Activated CD4-positive, alpha-beta T cell treated with anti-CD3 and anti-CD28 coated beads for 4 hours (primary cell): ENCODE measurements at regions not wholly inside any gene's neighbourhood (a gene's known extent, or its start where the extent isn't known, plus 50 kb on each side); places are given as distances from the start of the nearest gene placed in this dataset.

Experiments
- DNase-seq, 2 donors: peaks; one replicate each; pipeline ENCODE4 v3.0.0-alpha.2; 2020

DNA sequence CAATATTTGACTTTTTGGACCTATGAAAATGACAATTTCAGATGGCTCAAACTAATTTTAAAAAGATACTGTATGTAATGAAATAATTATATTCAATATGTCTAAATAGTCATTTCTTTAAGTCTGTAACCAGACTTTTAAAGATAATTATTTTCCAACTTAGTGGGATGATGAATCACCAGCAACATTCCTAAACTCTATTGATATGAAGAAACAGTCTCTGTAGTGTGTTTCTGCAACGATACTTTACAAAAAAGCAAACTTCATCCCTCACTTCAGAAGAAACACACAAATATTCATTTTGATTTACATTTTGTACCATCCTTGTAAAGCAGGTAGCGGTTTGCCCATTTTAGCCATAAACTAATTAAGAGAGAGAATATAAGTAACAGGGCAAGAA, 417.4 kb downstream of the EFNB2 start:
- DNase-seq, result no peak

DNA sequence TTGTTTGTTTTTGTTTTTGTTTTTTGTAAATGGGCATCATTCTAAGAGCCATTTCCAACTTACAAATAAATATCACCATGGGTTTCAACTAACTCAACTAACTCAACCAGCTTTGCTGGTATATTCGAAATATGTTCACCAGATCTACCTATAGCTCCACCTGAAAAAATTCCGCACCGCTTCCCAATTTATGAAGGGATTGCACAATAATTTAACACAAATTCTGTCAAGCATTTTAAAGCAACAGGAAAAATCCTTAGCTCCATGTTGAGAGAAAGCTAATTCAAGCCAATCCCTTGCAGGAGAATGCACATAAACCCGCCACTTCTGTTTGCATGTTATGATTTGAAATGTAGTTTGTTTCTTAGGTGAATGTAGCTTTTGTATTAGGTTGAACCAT, 417.8 kb downstream of the EFNB2 start:
- no peak for DNase-seq

DNA sequence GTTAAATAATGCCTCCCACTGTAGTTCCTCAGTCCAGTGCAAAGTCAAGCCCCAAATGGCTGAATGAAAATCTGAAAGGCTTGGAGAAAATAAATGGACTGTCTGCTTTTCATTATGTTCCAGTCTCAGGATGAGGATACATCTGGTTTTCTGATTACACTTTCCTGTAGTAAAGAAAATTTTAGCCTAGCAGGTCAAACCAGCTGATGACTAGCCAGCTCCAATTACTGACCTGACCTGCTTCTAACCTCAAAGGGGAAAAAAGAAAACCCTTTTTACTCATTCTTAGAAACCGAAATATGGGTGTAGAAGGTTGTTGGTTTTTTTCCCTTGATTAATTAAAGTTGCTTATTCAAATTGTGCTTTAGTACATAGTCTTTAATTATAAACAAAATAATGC, 418.4 kb downstream of the EFNB2 start:
- DNase-seq, result no peak

DNA sequence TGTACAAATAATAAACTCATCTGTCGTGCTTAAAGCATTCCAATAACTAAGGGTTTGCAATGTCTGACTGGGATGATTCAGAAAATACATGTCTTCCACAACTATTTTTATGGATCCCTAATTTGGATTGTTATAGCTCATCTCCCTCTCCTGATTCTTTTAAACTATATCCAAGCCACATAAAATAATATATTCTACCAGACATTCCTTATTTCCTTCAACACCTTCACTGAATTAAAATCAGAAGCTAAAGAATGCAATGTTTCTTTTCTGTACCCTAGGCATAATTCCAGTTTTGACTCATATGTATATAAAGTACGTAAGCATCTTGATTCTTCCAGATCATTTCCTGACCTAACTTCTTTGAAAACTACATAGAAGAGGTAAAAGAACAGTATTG, 420.4 kb downstream of the EFNB2 start:
- no peak for DNase-seq

DNA sequence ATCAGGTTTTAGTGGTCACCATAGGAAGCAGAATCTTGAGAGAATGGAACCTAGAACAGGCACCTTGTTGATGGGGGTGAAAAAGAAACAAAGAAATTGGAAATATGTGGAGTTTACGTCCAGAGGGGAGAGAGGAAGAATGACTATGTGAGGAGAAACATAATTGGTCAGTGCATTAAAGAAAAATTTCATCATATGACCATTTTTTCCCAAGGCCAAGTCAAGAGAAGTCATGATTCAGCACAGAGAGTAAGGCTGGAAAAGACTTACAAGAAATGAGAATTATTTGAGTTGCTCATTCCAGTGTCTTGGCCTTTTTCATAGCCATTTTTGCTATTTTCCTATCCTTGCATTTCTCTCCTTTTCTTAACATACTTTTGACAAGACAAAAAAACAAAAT, 421.7 kb downstream of the EFNB2 start:
- DNase-seq, result no peak

DNA sequence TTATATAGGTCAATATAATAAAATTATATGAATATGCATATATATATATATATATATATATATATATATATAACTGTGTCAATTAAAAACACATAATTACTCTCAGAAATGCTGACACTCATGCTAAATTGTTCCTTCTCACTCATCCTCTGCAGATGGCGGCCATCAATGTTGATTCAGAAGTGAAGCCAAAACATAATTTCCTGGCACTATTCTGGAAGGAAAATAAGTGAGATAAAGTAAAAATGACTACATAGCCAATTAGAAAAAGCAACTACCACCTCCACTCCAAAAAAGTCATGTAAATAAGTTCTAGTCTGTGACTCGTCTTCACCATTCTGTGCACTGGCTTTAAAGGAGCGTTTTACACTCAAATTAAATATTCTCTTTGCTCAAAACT, 423.3 kb downstream of the EFNB2 start:
- no peak for DNase-seq

DNA sequence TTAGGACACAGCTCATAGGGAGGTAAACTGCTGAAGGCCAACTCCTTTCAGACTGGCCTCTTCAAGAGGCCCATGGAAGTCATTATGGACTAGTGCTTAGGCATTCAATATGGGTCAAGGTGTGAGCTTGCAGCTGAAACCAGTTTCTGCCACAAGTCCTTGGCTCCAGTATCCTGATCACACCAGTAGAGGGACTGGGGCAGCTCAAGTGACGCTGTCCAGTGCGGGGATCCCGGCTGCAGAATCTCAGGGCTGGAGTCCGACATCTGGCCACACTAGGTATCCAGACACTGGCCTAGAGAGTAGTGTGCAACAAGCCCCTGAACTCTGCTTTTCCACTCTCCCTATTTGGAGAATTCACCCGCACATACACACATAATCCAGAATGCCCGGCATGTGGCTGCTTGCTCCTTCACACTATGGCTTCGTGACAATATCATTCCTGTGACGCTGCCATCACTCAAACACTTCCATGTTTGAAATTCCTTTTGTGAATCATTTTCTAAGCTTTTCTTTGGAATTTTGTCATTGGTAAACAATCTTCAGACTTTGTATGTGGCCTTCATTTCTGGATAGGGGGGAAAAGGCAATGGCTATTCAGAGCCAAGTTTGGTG, 425.1 kb downstream of the EFNB2 start:
- DNase-seq, result no peak

DNA sequence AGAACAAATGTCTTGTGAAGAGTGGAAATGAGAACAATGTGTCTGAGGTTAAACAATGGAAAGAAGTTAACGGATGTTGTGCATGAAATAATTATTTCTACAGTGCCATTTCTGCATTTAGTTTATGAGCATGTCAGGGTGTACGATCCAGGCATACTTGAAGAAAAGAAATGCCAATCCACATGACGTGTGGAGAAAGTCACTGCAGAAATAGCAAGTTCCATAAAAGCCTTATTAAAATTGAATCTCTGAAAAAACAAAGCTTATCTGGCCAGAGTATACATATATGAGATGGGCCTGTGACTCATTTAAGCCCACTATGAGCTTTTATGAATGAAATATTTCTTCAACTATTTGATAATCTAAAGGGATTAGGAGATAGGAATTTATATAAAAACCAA, 426.1 kb downstream of the EFNB2 start:
- DNase-seq, result no peak

DNA sequence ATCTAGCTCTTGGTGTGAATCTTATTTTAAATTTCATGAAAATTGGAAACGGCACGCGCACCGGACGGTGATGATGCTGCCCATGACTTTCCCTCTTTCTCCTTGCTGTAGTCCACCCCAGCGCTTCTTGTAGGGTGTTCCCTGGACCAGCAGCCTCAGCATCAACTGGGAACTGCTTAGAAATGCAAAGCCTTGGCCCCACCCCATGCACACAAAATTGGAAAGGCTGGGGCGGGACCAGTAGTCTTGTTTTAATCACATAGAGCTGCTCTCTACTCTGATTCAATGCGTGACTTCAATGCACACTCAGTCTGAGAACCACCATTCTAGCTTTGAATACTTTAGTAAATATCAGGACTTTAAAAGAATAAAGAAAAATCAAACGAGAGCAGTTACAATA, 427.1 kb downstream of the EFNB2 start:
- DNase-seq, result no peak

DNA sequence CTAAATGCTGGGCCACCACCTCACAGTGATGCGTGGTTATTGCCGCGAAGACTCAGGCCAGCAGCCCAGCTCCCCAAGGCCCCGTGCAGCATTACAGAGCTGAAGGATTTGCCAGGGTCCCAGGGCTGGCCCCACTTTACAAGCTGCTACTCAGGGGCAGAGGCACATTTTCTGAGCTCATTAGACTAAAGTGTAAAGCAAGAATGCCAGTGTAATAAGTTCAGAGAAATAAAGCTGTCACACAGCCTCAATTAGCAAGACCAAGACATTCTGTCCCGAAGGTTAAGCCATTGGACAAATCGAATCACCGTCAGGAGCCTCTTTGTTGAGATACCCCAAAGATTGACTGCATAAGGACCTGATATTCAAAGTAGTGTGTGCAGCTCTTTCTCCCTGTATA, 428.4 kb downstream of the EFNB2 start:
- no peak for DNase-seq

DNA sequence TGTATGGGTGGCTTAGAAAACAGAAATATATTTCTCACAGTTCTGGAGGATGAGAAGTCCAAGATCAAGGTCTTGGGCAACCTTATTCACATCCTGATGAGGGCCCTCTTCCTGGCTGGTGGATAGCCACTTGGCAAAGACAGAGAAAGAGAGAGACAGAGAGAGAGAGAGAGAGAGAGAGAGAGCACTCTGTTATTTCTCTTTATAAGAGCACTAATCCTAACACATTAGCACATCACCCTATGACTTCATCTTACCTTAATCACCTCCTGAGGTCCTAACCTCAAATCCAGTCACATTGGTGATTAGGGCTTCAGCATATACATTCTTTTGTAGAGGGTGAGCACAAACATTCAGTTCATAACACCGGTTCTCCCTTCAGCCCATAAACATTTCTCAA, 430.3 kb downstream of the EFNB2 start:
- no peak for DNase-seq

DNA sequence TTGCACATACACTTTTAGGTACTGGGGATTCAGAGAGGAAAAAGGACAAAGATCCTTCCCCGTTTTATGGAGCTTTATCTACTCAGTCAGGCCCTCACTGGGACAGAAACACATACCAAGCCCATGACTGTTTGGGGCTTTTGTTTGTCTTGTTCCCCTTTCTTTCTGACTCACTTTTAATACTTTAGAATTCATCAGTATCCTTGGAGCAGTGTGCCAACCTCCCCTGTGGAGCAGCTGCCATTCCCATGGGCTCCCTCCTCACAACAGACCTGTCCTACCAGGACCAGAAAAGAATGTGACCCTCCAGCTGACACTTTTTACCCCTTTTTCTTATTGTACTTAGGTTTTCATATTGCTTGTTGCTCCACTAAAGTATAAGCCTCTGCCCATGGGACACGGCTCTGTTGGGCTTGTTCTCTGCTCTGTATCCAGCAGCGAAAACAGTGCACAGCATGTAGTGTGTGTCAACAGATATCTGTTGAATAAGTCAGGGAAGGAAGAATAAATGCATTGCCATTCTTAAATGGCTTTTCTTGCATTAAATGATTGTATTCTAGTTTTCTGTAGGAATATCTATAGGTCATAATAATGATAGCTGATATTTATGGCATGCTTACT, 431.1 kb downstream of the EFNB2 start:
- DNase-seq, result no peak

DNA sequence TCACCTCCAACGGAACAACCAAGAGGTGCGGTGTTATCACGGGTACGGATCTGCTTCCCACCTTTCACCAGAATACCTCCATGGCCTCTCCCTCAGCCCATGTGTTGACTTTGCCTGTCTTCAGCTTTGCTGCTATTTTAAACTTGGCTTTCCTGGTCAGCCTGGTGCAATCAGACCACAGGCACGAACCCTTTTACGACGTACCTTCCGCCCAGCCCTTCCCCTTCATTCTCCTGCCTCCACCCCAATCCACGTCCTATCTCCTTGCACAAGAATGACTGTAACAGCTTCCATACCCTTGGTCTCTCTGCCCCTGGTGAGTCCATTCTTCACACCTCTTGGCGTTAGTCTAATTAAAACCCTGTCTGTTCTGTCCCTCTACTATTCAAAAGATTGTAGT, 431.7 kb downstream of the EFNB2 start:
- DNase-seq, result no peak

DNA sequence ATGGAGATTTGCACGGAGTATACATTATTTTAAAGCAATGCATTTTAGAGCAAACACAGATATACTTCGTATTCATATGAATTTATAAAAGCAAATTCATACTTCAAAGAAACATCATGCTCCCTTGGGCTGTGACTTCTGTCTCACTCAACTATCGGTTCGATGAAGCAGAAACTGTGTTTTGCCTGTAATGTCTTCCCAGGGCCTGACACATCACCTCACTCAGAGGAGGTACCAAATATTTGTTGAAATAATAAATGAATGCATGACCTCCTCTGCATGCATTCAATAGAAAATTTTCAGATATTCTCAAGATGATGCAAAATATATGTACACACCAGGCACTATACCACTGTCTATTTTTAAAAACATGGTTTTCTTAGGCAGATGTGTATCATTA, 432.7 kb downstream of the EFNB2 start:
- no peak for DNase-seq

DNA sequence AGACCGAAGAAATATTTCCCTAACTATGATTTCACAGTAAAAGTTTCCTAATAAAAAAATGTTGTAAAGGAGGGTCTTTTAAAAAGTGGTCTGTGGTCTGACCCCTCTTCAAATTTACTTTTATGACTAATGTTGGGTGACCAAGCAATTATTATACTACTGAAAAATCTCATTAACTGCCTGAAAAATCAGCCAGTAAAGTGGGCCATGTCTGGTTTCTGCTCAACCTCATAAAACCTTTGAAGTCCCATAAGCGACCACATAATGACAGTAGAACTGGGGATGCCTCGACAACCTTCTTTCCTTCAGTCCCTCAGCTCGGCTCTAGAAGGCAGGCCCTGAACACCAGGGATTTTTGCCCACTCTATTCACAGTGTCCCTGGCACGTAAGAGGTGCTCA, 434.3 kb downstream of the EFNB2 start:
- no peak for DNase-seq

DNA sequence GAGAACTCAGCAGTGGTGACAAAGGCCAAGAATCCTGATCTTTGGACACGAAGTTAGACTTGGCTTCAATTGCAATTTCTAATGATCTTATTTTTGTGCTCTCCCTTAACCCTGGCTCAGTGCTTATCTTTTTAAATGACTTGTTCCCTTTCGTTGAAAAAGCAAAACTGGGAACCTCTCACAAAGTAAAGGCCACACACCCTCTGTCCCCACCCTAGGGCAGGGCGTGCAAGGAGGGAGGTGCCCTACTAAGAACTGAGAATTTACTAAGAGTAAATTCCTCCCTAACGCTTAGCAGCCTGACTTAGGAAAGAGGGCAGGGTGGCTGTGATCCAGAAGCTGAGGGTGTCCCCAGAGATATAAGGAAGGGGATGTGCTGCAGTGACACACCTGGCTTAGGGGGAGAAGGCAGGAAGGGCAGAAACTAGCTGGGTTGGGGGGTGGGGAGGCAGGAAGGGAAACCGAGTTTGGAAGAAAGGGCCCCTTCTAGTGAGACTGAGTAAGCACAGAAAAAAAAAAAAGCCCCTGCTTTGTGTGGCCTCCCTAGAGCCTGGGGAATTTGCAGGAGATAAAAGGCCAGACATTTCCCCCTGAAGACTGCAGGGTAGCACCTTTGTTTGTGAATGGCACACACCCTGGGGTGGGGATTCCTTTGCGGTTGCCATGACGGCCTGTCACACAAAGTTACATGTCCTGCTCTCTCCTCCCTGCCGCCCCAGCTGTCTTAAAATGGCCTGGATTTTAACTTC, 435.1 kb downstream of the EFNB2 start:
- no peak for DNase-seq

DNA sequence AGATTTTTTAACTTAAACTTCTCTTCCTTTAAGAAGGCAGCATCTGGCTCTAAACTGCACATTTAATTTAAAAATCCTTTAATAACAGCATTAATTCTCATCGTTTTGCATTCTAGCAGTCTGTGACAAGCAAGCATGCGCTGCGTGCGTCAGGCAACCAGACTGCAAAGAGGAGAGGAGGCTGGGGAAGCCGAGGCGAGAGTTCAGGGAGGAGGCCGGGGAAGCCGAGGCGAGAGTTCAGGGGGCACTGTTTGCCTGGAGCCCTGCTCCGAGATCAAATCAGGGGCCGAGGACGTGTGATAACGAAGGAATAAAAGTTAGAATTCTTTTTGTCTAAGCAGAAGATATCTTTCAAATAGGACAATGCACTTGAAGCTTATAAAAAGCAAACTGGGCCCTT, 435.7 kb downstream of the EFNB2 start:
- DNase-seq, result no peak

DNA sequence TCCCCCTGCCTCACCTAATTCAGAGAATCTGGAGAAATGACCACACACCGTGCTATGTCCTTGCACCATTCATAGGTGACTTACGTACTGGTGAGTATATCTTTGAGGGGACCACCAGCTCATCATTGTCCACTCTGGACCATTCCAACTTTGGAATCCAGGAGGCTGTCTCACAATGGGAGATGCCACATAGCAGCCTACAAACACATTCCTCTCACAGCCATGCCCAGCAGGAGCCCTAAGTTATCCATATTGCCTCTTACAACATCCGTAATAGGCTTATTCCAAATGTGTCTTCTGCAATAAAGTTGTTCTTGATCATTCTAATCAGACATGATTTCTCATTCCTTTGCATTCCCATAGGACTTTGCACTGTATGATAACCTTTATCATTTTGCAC, 436.7 kb downstream of the EFNB2 start:
- DNase-seq, result no peak

DNA sequence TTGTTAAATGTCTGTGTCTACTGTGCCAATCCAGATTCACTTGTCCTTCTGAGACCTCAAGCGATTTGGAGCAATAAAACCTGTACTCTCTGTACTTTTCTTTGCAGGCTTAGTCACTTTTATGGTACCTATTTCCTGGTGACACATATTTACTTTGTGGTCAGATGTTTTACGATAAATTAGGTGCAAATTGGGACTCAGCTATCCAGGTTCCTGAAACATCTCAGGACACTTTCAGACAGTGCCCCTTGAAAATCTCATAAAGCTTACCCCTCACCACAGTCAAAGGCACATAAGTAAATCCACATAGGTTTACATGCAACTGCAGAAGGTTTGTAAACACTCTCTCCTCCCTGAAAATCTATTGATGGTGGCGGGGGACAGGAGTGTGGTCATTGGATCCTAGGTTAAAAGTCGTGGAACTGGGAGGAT, 438.8 kb downstream of the EFNB2 start:
- DNase-seq, result no peak

DNA sequence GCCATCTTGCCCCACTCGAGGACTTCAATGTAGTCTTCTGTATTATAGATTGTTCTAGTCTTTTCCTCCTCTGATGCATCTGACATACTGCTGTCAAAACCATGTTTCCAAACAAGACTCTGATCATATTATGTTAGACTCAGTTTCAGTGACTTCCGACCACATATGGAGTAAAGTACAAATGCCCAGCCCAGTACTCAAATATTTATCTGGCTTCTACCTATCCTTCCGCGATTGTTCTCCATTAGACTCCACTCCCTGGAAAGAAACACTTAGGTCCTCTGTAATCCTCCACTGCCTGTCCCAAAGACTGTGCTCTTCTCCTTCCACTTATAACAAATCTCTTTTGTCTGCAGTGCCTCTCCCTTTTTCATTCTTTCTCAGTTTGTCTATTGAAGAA, 439.5 kb downstream of the EFNB2 start:
- no peak for DNase-seq

DNA sequence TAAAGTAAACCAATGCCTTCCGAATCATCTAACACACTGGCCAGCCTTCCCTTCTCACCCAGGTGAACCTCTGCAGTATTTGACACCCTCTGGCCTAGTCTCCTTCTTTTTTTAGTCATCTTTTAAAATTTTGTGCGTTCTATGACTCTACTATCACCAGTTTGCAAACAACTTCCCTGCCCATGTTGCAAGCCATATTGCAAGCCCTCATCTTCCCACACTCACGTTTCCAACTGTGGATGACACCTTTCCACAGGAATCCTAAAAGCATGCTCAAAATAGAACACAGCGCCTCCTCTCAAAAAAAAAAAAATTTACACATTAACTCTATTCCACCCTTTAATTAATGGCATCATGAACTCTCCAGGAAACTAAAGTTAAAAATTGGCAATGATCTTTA, 440.1 kb downstream of the EFNB2 start:
- no peak for DNase-seq

DNA sequence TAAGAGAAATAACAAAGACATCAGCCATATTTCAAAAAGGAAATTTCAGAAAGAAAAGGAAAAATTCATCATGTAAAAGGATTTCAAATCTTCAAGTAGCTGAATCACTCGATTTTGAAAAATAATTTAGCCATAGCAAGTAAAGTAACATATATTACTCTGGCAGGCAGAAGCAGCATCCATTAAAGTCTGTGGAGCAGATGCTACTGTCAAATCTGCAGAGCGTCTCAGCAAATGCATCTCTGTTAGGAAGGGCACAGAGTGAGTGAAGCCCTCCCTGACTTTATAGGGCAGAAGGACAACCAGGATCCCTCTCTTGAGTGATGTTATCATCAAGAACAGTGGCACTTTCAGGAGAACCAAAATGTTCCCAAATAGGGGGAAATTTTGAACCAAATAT, 445.5 kb downstream of the EFNB2 start:
- DNase-seq, result no peak

DNA sequence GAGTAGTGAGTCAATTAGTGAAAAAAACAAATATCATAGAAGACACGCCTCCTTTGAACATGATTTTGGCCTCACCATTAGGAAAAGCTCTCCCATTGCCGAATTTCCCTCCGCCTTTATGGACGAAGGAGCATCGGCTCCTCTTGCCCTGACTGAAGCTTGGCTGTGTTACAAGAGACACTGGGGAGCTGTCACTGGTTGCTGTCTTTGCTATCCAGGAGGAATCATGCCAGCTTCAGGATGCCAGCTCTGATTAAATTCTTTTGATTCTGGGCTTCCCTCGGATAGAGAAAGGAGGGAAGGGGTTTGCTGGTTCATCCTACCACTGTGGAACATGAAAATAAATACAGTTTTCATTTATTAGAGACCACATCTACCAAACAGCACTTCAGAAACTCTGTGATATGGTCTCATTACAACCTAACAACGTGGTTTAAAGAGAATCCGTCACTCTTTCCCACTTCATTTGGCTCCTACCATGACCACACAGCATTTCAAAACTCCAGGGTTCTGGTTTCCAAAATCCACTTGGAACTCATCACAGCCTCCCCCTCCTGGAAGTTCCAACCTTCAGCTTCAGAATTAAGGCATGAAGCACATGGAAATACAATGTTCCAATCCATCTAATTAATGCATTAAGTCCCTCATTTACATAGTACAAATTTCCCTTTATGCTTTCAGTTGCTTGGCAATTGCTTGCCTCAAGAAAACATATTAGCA, 446.0 kb downstream of the EFNB2 start:
- no peak for DNase-seq

DNA sequence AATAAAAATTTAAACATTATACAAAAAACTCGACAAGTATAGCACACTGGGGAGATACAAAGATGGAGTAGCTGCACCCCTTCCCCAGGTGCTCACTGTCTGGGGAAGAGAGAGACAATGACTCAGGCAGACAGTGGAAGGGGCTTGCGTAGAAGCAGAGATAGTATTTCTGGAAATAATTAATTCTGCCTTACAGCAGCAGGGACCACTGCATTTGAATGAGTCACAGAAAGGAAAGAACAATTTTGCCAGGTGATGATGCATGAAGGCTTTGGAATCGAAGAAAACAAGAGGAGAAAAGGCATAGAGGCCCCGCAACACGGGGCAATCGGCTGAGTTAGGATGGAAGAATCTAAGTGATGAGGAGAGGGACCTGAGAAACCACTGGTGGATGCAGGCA, 447.4 kb downstream of the EFNB2 start:
- DNase-seq, result no peak
